H1 (cell line): ENCODE measurements at regions not wholly inside any gene's neighbourhood (a gene's known extent, or its start where the extent isn't known, plus 50 kb on each side); places are given as distances from the start of the nearest gene placed in this dataset.

ENCODE experiments used
- PHF8 ChIP-seq: fragments of 200-600 bp; sonication (generic); conservative IDR thresholded peaks from 2 replicates; pipeline ENCODE4 v1.7.1; 2012; ENCODE audit warnings: low read depth, mild to moderate bottlenecking, inconsistent platforms, low read length, moderate library complexity

DNA sequence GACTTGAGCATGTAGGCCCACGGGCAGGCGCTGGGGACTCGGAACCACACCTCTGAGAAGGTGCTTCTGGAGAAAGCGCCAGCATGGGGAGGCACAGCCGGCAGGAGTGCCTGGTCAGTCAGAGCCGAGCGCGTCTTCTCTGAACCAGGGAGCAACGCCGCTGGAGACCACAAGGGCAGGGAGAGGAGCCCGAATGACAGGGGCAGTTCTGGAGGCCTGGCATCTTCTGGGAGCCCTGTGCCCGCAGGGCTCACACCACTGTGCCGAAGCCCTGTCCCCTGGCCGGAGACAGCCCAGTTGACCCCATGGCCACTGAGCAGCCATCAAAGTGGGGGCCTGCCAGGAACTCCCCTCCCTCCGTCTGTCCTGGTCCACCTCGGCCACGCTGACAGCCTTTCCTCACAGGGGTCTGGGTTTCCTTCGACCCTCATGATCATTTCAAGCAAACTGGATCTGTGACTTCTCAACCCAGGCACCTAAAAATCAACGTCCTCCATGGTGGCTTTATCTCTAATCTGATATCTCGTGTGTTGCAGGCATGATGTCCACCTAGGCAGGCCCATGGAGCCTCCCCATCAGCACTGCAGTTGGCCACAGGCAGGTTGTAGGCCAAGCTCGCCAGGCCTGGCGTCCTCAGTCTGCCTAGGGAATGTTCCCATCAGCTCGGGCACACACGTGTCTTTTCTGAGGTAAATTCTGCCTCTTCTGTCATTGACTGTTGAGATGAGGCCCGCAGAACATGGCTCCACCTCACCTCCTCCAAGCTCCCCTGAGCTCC, 299.3 kb upstream of the RTL1 start (continued):
- TF ChIP-seq PHF8: no peak
- TF ChIP-seq, all 59 proteins: peak for 0
